HG02610 (cell line): ENCODE measurements at regions not wholly inside any gene's neighbourhood (a gene's known extent, or its start where the extent isn't known, plus 50 kb on each side); places are given as distances from the start of the nearest gene placed in this dataset.

Source experiments
- ATAC-seq: cut with Tn5 transposase; IDR thresholded peaks from one replicate; pipeline ENCODE4 v1.9.1; 2021; ENCODE audit warnings: mild to moderate bottlenecking, moderate library complexity; ENCODE audit not compliant: unreplicated experiment

- ATAC-seq = no peak
These were observed 563.0 kb downstream of the SOX6 start for GRCh38 chr11:15793043-15793996.

GRCh38 chr11:15794361-15795150 lies 561.8 kb downstream of the SOX6 start:
- ATAC-seq = no peak

GRCh38 chr11:15795378-15795777 lies 561.0 kb downstream of the SOX6 start:
- ATAC-seq = no peak

GRCh38 chr11:15800111-15800800 lies 556.1 kb downstream of the SOX6 start:
- ATAC-seq = no peak

- ATAC-seq = no peak
These were observed 555.2 kb downstream of the SOX6 start for GRCh38 chr11:15801126-15801525.

GRCh38 chr11:15801616-15802015 lies 554.7 kb downstream of the SOX6 start:
- ATAC-seq = no peak

- no peak for ATAC-seq
These were observed 550.6 kb downstream of the SOX6 start for GRCh38 chr11:15805726-15806125.

- ATAC-seq = no peak
These were observed 550.1 kb downstream of the SOX6 start for GRCh38 chr11:15806217-15806616.

GRCh38 chr11:15807827-15808226 lies 548.5 kb downstream of the SOX6 start:
- no peak for ATAC-seq

- ATAC-seq = no peak
These were observed 546.3 kb downstream of the SOX6 start for GRCh38 chr11:15810082-15810481.

GRCh38 chr11:15810525-15810924 lies 545.8 kb downstream of the SOX6 start:
- no peak for ATAC-seq

- ATAC-seq = no peak
These were observed 540.8 kb downstream of the SOX6 start for GRCh38 chr11:15815246-15816195.

- no peak for ATAC-seq
These were observed 540.0 kb downstream of the SOX6 start for GRCh38 chr11:15816260-15816871.

- ATAC-seq = no peak
These were observed 539.3 kb downstream of the SOX6 start for GRCh38 chr11:15817001-15817400.

- no peak for ATAC-seq
These were observed 538.1 kb downstream of the SOX6 start for GRCh38 chr11:15818132-15818842.

- peak; percentile 91 for ATAC-seq
These were observed 536.6 kb downstream of the SOX6 start for GRCh38 chr11:15819679-15820286.

GRCh38 chr11:15821451-15821850 lies 534.9 kb downstream of the SOX6 start:
- no peak for ATAC-seq

GRCh38 chr11:15824060-15824459 lies 532.3 kb downstream of the SOX6 start:
- no peak for ATAC-seq
